ENCODE measurements at regions not wholly inside any gene's neighbourhood (a gene's known extent, or its start where the extent isn't known, plus 50 kb on each side); places are given as distances from the start of the nearest gene placed in this dataset.

- intact Hi-C loops (cut with micrococcal nuclease), result no loop called here
Observed at GRCh38 chr11:16440136-16440535, 83.8 kb upstream of the SOX6 start.

GRCh38 chr11:16434036-16434435, 77.7 kb upstream of the SOX6 start:
- Histone ChIP-seq H3K9me3 (ENCODE audit: control insufficient read depth in 1 of 2, insufficient read depth in 1 of 2, low read depth in 1 of 2, low read length in 2 of 2) (no peaks in the 10 kb centered on the region), H3K9ac (ENCODE audit: low read length) (no peak overlapping the region), H3K4me2 (ENCODE audit: low read length) (no peak overlapping the region), H2AFZ (ENCODE audit: low read depth, low read length, poor library complexity, severe bottlenecking) (no peak overlapping the region), H3K4me3 (replicated peaks in 1 of 2; ENCODE audit: low read depth in 1 of 2, low read length in 2 of 2) (no peak overlapping the region), H3K4me1 (ENCODE audit: control insufficient read depth in 1 of 2, insufficient read depth in 2 of 2, low read length in 2 of 2) (no peaks in the 10 kb centered on the region), H3K27ac (ENCODE audit: low read depth, low read length) (no peak overlapping the region), H3K36me3 (ENCODE audit: control insufficient read depth in 1 of 2, insufficient read depth in 2 of 2, low read length in 2 of 2) (no peaks in the 10 kb centered on the region), H4K20me1 (ENCODE audit: insufficient read depth) (no peaks in the 10 kb centered on the region), H3K79me2 (ENCODE audit: insufficient read depth, low read length) (no peaks in the 10 kb centered on the region), H3K9me2 (ENCODE audit: insufficient read depth) (no peaks in the 10 kb centered on the region), H3K27me3 (ENCODE audit: insufficient read depth, low read length) (no peaks in the 10 kb centered on the region; the same call in 1 of the 2 replicates)
- ChIA-PET CTCF (no interaction called here), POLR2A (no interaction called here), RAD21 (ENCODE audit: low non-redundant PET in 1 of 2, low total read pairs in 2 of 2, uncharacterized antibody in 2 of 2, unreplicated experiment in 2 of 2) (no interaction called here)
- DNase-seq (ENCODE audit: low read depth, low spot score) (no peak), ATAC-seq (no peak)
- intact Hi-C loops (cut with micrococcal nuclease), result no loop called here
- BruUV-seq (replicated peaks), result no TSS peak
- no peak for TF ChIP-seq POLR2AphosphoS5 (IDR thresholded peaks at IDR 0.05; ENCODE audit: low read depth, low read length)
- no peak for TF ChIP-seq TCF7L2 (IDR thresholded peaks at IDR 0.05; ENCODE audit: borderline replicate concordance, extremely low read depth, insufficient read depth, insufficient read length)
- no peak for TF ChIP-seq SP1 (IDR thresholded peaks at IDR 0.05; ENCODE audit: low read depth)
- no peak for TF ChIP-seq SIN3A (IDR thresholded peaks at IDR 0.05; ENCODE audit: low read depth)

More at GRCh38 chr11:16440136-16440535, 83.8 kb upstream of the SOX6 start:
- H4K20me1 ChIP-seq (ENCODE audit: insufficient read depth), result no peaks in the 10 kb centered on the region
- ChIA-PET RAD21 (ENCODE audit: low non-redundant PET in 1 of 2, low total read pairs in 2 of 2, uncharacterized antibody in 2 of 2, unreplicated experiment in 2 of 2) (no interaction called here), CTCF (no interaction called here), POLR2A (no interaction called here)
- no peak overlapping the region for H3K4me3 ChIP-seq (replicated peaks in 1 of 2; ENCODE audit: low read depth in 1 of 2, low read length in 2 of 2)
- peaks cover 21% of the 10 kb centered on the region; the same call in 1 of the 2 replicates for H3K27me3 ChIP-seq (ENCODE audit: insufficient read depth, low read length)
- TF ChIP-seq SIN3A (IDR thresholded peaks at IDR 0.05; ENCODE audit: low read depth), result no peak
- no peak for TF ChIP-seq CEBPB (IDR thresholded peaks at IDR 0.05; ENCODE audit: low read depth)
- no peak for TF ChIP-seq POLR2A (IDR thresholded peaks at IDR 0.05; ENCODE audit: borderline replicate concordance, extremely low read depth, insufficient read depth, insufficient read length)
- no peak for TF ChIP-seq EGR1 (IDR thresholded peaks at IDR 0.05; ENCODE audit: low read depth)
- no peak for TF ChIP-seq CTCF (IDR thresholded peaks at IDR 0.05 in 2 of 3, conservative IDR thresholded peaks at IDR 0.05 in 1 of 3; ENCODE audit: borderline replicate concordance in 1 of 3, insufficient read depth in 1 of 3, low read depth in 2 of 3, low read length in 2 of 3)
- ATAC-seq, result no peak
- no peak overlapping the region for H3K27ac ChIP-seq (ENCODE audit: low read depth, low read length)
- no peak overlapping the region for H2AFZ ChIP-seq (ENCODE audit: low read depth, low read length, poor library complexity, severe bottlenecking)
- no TSS peak for BruUV-seq (replicated peaks)
- no peaks in the 10 kb centered on the region for H3K4me1 ChIP-seq (ENCODE audit: control insufficient read depth in 1 of 2, insufficient read depth in 2 of 2, low read length in 2 of 2)
- no peak overlapping the region for H3K4me2 ChIP-seq (ENCODE audit: low read length)
- H3K36me3 ChIP-seq (ENCODE audit: control insufficient read depth in 1 of 2, insufficient read depth in 2 of 2, low read length in 2 of 2), result no peaks in the 10 kb centered on the region
- H3K9me3 ChIP-seq (ENCODE audit: control insufficient read depth in 1 of 2, insufficient read depth in 1 of 2, low read depth in 1 of 2, low read length in 2 of 2), result no peaks in the 10 kb centered on the region
- no peaks in the 10 kb centered on the region for H3K9me2 ChIP-seq (ENCODE audit: insufficient read depth)
- no peaks in the 10 kb centered on the region for H3K79me2 ChIP-seq (ENCODE audit: insufficient read depth, low read length)
- no peak overlapping the region for H3K9ac ChIP-seq (ENCODE audit: low read length)
- no peak for DNase-seq (ENCODE audit: low read depth, low spot score)

Measured in HCT116 (cell line).